GM18861 (cell line): ENCODE measurements at regions not wholly inside any gene's neighbourhood (a gene's known extent, or its start where the extent isn't known, plus 50 kb on each side); places are given as distances from the start of the nearest gene placed in this dataset.
A peak's percentile ranks its signal among the peaks of the same experiment; 100 is the strongest.

Source experiments
- ATAC-seq: cut with Tn5 transposase; IDR thresholded peaks from one replicate; pipeline ENCODE4 v1.9.1; 2021; ENCODE audit not compliant: unreplicated experiment

DNA sequence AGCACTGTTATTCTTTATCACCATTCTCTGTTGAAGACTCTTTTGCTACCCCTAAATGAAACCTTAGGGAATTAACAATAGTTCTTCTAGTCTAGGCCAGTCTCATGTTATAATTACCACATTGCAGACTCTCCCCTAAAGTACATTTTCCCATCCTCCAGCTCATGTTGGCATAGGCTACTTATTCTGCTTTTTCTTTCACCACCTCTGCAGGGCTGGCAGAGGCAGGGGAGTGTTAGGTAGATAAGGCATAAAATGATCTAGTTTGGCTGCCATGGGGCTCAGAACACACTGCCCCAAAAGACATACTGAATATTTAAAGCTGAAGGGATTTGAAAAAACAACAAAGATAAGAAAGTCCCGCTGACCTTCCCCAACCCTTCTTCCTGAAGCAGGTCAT, 82.7 kb upstream of the RFC3 start:
- ATAC-seq: no peak

DNA sequence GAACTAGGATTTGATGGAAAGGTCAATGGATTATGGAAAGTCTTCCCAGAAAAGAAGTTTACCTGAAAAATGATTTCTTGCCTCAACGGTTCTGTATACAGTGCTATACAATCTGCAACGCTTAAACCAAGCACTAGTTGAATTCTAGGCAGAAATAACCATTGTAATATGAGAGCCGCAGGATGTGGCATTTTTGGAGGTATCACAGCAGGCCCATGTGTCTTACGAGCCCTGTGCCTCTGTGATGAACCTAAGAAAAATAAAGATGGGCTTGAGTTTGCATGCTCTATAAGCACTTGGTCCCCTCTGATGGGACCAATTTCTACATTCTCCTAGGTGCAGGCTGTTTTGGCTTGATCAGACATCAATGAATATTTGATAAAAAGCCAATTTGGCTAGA, 78.7 kb upstream of the RFC3 start:
- no peak for ATAC-seq

- no peak for ATAC-seq
These were observed 77.8 kb upstream of the RFC3 start for GRCh38 chr13:33740134-33740538.

GRCh38 chr13:33742321-33742720, 75.6 kb upstream of the RFC3 start:
- ATAC-seq: no peak

DNA sequence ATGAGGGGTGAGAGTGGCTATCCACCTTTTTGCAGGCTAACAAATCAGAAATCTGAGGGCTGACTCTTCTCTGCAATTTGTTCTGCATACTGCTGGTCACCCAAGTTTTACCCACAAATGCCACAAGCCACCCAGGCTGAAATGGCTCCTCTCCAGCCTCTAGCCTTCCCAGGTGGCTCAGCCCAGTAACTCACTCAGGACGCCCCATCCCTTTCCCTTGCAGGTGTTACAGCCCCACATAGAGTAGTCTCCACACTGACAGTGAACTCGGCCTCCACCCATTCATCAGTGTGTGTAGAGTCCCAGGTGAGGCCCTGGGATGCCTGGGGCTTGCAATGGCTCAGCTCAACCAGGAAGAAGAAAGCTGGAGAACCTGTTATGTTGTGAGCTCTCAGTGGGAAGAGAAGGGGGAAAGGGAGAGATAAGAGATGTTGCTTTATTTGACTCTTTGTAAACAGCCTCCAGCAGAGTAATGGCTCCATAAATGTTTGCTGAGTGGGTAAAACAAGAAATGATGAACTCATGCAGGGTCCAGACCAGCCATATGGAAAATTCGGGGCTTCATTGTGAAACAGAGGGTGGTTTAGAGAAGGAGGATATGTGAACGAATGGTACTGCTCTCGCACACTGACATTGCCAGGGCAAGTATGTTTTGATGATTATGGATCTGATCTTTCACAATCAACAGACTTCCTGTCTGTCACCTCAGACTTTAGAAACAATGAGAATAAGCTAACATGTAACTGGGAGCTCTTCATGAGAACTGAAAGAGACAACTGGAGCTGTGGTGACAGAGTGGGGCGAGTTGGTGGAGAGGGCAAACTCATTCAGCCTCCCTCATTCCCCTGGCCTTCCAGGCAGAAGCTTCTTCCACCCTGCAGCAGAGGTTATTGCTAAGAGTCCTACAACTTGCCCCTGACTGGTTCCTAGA, 74.2 kb upstream of the RFC3 start:
- ATAC-seq: peak; percentile 80

DNA sequence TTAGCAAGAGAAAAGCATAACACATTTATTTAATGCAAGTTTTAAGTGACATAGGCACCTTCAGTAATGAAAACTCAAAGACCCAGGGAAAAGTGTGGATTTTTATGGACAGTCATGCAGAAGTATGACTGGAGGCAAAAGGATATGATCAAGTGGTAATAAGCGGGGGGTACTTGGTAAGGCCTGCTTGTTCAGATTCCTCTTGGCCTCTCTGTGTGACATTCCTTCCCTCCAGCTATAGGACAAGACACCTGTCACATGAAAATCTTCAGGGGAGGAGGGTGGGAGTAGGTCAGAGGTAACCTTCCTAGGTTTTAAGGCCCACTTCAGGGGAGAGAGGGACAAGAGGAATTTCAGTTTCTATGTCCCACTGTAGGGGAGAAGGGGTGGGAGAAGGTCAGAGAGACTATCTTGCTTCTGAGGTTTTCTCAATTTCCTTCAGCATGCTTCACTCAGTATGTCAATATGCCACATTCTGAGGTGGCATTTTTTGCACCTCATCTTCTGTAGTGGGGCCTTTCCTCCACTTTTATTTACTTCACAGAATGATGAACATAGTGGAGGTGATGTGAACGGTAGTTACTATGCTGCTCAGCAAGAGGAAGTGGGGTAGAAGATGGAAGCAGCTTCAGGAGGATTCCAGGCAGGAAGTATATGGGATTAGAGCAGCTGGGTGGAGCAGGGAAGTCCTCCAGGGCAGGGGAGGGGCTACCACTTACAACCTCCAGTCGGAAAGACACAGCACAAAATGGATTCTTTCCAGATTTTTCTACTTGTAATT, 73.2 kb upstream of the RFC3 start:
- ATAC-seq: no peak

DNA sequence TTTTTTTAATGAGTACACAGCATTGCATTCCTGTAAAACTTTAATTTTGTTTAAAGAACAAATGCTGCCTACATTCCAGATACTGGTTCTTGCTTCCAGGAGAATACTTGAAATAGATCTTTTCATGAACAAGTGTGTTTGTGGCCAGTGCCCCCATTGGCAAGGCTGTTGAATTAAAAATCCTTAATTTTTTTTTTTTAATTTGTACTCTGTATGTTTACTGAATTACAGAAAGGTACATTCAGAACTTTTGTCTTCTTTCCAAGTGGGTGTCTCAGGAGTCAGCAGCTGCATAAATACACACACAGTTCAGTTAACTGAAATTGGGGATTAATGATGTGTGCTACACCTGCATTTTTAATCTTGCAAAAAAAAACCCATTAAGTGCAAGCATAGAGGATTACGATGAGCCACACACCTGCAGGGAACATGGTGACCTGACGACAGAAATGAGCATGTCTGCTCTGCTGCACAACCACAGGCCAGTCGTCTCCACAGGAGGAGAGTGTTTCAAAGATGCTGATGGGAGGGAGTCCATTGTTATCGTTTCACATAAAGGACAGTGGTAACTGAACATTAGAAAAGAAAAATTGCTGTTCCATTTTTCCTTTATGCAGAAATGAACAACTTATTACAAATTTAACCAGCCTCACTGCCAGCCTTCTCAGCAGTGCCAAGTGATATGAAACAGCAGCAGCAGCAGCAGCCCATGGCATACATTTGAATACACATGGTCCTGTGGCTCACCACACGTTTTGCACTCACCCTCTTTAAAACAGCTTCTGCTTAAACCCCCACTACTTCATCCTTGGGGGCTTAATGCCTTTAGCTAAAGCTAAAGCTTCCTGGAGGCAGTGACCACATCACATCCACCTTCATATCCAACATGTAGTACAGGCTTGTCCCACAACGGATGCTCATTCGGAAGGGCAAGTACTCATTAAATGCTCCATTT, 72.3 kb upstream of the RFC3 start:
- ATAC-seq: peak; percentile 41

DNA sequence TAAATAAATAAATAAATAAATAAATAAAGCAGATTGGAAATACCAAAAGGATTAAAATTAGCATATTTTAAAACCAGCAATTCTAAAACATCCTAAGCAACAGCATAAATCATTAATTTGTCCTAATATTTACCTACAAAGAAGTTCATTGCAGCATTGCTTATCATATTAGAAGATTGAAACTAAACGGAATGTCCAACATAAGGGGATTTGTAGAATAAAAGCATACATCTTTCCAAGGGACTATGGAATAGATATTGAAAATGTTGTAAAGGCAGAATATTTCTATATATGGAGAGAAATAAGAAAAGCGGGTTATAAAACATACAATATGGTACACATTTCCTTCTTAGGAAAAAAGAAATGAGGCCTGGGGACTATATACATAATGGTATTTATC, 71.1 kb upstream of the RFC3 start:
- no peak for ATAC-seq

- no peak for ATAC-seq
These were observed 66.8 kb upstream of the RFC3 start for GRCh38 chr13:33751151-33751550.

DNA sequence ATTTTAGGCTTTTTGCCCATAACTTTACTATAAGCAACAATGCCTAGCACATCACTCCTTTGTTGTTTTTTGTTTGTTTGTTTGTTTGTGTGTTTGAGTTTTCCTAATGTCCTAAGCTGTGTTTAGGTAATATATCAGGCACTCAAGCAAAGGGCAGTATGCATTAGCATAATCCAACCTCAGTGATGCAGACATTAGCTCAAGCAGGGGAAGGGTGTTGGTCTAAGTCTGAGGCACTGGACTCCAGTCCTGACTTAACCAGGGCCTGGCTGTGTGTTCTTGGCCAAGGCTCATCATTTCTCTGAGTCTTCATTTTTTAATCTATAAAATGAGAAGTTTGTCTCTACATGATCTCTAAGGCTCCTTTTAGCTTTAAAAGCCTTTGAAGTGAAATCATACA, 65.9 kb upstream of the RFC3 start:
- no peak for ATAC-seq

GRCh38 chr13:33752597-33752996, 65.4 kb upstream of the RFC3 start:
- no peak for ATAC-seq

GRCh38 chr13:33756929-33757328, 61.0 kb upstream of the RFC3 start:
- no peak for ATAC-seq

DNA sequence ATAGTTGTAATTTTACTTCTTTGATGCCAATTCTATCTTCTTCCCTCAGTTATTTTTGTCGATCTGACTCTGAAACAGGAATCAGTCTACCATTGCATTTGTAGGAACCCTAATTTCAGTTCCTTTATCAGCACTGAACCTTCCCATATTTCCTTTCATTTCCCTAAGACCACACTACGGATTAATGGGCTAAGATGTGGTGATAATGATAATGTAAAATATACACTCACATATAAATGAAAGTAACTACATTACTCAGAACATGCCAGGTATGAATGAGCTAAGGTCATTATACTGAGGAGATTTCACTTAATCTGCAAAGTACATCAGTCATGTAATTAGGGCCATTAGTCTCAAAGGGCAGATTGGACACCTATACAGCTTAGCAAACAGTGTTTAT, 60.2 kb upstream of the RFC3 start:
- ATAC-seq: peak; percentile 79

DNA sequence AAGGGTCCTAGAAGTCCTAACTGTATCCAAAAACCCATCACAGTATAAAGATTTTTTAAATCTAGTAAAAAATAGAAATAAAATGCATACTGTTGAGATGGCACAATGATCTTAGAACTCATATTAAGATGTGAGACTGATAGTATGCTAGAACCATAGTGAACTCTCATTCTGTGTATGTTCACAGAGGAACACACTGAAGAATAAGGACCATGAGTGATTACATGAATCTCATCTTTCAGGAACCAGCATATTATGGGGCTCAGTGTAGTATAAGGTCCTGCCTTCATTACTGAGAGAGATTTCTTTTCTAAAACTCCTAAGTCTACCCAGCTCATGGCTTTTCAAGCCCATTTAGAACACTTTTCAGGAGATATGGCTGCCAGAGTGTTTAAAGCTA, 59.8 kb upstream of the RFC3 start:
- ATAC-seq: peak; percentile 50

- no peak for ATAC-seq
These were observed 56.2 kb upstream of the RFC3 start for GRCh38 chr13:33761740-33762139.

GRCh38 chr13:33763021-33763420, 54.9 kb upstream of the RFC3 start:
- ATAC-seq: no peak

DNA sequence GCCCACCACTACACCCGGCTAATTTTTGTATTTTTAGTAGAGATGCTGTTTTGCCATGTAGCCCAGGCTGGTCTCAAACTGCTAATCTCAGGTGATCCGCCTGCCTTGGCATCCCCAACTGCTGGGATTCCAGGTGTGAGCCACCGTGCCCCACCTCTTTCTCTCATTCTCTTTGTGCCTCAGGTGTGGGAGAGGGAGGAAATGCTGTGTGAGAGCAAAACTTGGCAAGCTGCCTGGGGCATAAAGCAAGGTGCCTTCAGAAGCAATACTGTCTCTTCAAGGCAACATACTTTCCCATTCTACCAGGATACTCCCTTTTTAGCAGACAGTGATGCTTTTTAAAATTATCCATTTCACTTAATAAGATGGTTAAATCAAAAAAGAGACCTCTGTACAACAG, 53.2 kb upstream of the RFC3 start:
- ATAC-seq: no peak

DNA sequence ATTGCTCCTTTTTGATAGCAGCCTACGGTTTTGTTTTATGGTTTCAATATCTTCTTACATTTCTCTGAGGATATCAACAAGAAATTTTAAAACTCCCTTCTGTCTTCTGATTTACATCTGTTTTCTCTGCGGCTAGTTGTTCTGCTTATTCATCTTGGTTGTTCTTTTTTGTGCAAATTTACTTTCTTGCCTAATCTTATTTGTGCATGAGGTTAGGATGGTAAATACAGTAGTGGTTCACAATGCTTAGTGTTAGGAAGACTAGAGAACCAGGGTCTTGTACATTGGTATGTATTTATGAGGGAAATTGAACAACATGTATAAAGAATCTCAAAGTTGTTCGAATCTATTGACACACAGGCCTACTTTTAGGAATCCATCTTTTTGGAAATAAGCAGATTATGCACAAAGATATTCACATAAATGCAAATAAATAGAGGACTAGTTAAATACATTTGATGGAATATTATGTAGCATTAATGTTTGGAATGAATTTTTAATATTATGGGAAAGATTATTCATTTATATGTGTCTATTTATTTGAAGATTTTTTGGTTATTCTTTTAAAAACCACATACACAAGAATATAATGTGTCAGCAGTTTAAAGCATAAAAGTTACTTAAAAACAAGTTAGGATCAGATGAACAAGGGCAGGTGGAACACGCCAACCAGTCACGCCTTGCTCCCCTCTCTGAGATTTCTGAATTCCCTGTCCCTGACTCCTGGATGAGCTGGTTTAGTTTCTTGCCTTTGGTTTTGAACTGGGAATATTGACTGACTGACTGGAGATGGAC, 51.4 kb upstream of the RFC3 start:
- ATAC-seq: no peak

DNA sequence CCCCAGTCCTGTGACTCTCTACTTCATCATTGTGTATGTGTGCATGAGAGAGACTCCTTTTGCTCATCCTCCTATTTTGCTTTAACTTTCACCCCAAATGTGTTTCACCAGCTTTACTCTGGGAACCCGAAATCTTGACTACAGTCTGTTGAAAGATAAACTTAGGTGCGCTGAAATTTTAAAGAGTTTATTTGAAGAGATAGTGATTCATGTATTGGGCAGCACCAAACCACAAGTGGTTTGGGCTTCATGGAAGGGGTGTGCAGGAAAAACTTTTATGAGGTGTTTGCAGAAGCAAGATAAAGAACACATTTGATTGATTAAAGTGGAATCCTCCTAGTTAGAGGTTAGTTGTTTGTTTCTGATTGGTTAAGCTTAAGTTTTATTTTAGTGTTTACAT, 50.8 kb upstream of the RFC3 start:
- no peak for ATAC-seq
